IMR-90 (cell line): ENCODE measurements at regions not wholly inside any gene's neighbourhood (a gene's known extent, or its start where the extent isn't known, plus 50 kb on each side); places are given as distances from the start of the nearest gene placed in this dataset.

Source experiments
- ATAC-seq: fragments of 200-7000 bp; cut with Tn5 transposase; 2 replicates; pipeline ENCODE4 v1.9.1; 2020; ENCODE audit warnings: low read depth, mild to moderate bottlenecking, moderate library complexity
- BruUV-seq: library from RNA; stranded (reverse); fragments of 400-500 nt; replicated peaks from 2 replicates; lab custom pipeline; 2021; lab: Mats Ljungman, UMichigan
- CTCF ChIA-PET: fragments of 300-600 bp; formaldehyde crosslinking; extraction: SDS; loops from one replicate; lab custom pipeline; 2021; ENCODE audit warnings: antibody characterized with exemption; lab: Yijun Ruan, JAX
- POLR2A ChIA-PET: fragments of 300-600 bp; sonication (Branson Sonifier 250); formaldehyde crosslinking; loops from one replicate; lab custom pipeline; 2022; ENCODE audit warnings: antibody characterized with exemption; ENCODE audit not compliant: unreplicated experiment; lab: Charles Lee
- DNase-seq: peaks from one replicate; pipeline ENCODE4 v3.0.0; 2013
- H2AFZ ChIP-seq: replicated peaks from 2 replicates; pipeline ENCODE3; 2013; ENCODE audit warnings: low read length, mild to moderate bottlenecking; ENCODE audit not compliant: poor library complexity
- H2AK5ac ChIP-seq: 2 replicates; pipeline ENCODE4 v1.6.1; 2013; ENCODE audit warnings: low read depth, low read length, inconsistent platforms
- H2AK9ac ChIP-seq: replicated peaks from 2 replicates; pipeline ENCODE3; 2013; ENCODE audit warnings: mild to moderate bottlenecking, low read depth, low read length, moderate library complexity; ENCODE audit not compliant: poor library complexity
- H2BK120ac ChIP-seq: 2 replicates; pipeline ENCODE4 v1.6.1; 2013; ENCODE audit warnings: low read depth, low read length, inconsistent platforms
- H2BK15ac ChIP-seq: 3 replicates; pipeline ENCODE4 v1.6.1; 2013; ENCODE audit warnings: low read depth, low read length, inconsistent platforms
- H2BK20ac ChIP-seq: 2 replicates; pipeline ENCODE4 v1.6.1; 2013; ENCODE audit warnings: low read depth, mild to moderate bottlenecking, inconsistent platforms, low read length, moderate library complexity
- H2BK5ac ChIP-seq: 2 replicates; pipeline ENCODE4 v1.6.1; 2013; ENCODE audit warnings: mild to moderate bottlenecking, low read depth, low read length, inconsistent platforms; ENCODE audit not compliant: poor library complexity, severe bottlenecking
- H3K14ac ChIP-seq: replicated peaks from 2 replicates; pipeline ENCODE4 v1.6.1; 2013; ENCODE audit warnings: low read depth, low read length, inconsistent platforms
- H3K18ac ChIP-seq: 2 replicates; pipeline ENCODE4 v1.6.1; 2013; ENCODE audit warnings: low read depth, low read length, control low read depth
- H3K23ac ChIP-seq: 2 replicates; pipeline ENCODE4 v1.6.1; 2013; ENCODE audit warnings: low read depth, low read length, inconsistent platforms
- H3K27ac ChIP-seq: 2 replicates; pipeline ENCODE4 v1.5.1; 2013; ENCODE audit warnings: mild to moderate bottlenecking, control low read depth, low read length; ENCODE audit not compliant: insufficient read depth
- H3K27me3 ChIP-seq: 2 replicates; pipeline ENCODE4 v1.6.1; 2013; ENCODE audit warnings: low read length; ENCODE audit not compliant: control insufficient read depth, insufficient read depth
- H3K36me3 ChIP-seq: 2 replicates; pipeline ENCODE4 v1.6.1; 2013; ENCODE audit warnings: low read length, mixed read lengths; ENCODE audit not compliant: control insufficient read depth, insufficient read depth
- H3K4ac ChIP-seq: 2 replicates; pipeline ENCODE4 v1.6.1; 2013; ENCODE audit warnings: low read depth, low read length, inconsistent platforms
- H3K4me1 ChIP-seq: 2 replicates; pipeline ENCODE4 v1.6.1; 2013; ENCODE audit warnings: low read length, mixed read lengths; ENCODE audit not compliant: control insufficient read depth, insufficient read depth
- H3K4me2 ChIP-seq: 2 replicates; pipeline ENCODE4 v1.6.1; 2013; ENCODE audit warnings: low read depth, mild to moderate bottlenecking, control low read depth, low read length, moderate library complexity
- H3K4me3 ChIP-seq: 2 replicates; pipeline ENCODE4 v1.5.1; 2013; ENCODE audit warnings: low read depth, mild to moderate bottlenecking, control low read depth, low read length, moderate library complexity; ENCODE audit not compliant: insufficient read depth
- H3K56ac ChIP-seq: 2 replicates; pipeline ENCODE4 v1.6.1; 2013; ENCODE audit warnings: low read length, inconsistent platforms; ENCODE audit not compliant: insufficient read depth; ENCODE audit errors: extremely low read depth
- H3K79me1 ChIP-seq, 2 experiments: 2 replicates each; pipeline ENCODE4 v1.6.1; 2013; ENCODE audit warnings: low read length in 2 of 2, inconsistent platforms in 1 of 2, low read depth in 1 of 2
- H3K9ac ChIP-seq: 2 replicates; pipeline ENCODE4 v1.6.1; 2013; ENCODE audit warnings: low read depth, low read length, control low read depth
- H3K9me1 ChIP-seq: 2 replicates; pipeline ENCODE4 v1.6.1; 2013; ENCODE audit warnings: low read length, inconsistent platforms; ENCODE audit not compliant: insufficient read depth
- H3K9me3 ChIP-seq: 2 replicates; pipeline ENCODE4 v1.6.1; 2013; ENCODE audit warnings: low read length; ENCODE audit not compliant: control insufficient read depth, insufficient read depth
- H4K20me1 ChIP-seq: 2 replicates; pipeline ENCODE4 v1.6.1; 2013; ENCODE audit warnings: low read length, inconsistent platforms; ENCODE audit not compliant: insufficient read depth
- H4K5ac ChIP-seq: 2 replicates; pipeline ENCODE4 v1.6.1; 2013; ENCODE audit warnings: mild to moderate bottlenecking, low read depth, low read length, control low read depth
- H4K8ac ChIP-seq, 2 experiments: 2 replicates each; pipeline ENCODE4 v1.6.1; 2013; ENCODE audit warnings: low read depth in 2 of 2, low read length in 2 of 2, control low read depth in 1 of 2, inconsistent platforms in 1 of 2
- H4K91ac ChIP-seq: 2 replicates; pipeline ENCODE4 v1.6.1; 2013; ENCODE audit warnings: low read depth, low read length, inconsistent platforms; ENCODE audit not compliant: insufficient read depth
- BHLHE40 ChIP-seq: fragments of 150-350 bp; IDR thresholded peaks from 2 replicates; pipeline ENCODE4 v1.6.1; 2016; ENCODE audit warnings: mild to moderate bottlenecking, low read depth, low read length
- CEBPB ChIP-seq: IDR thresholded peaks from 2 replicates; pipeline ENCODE4 v1.6.1; 2012; ENCODE audit warnings: low read depth, low read length, improper control_type of control experiment
- CHD1 ChIP-seq: IDR thresholded peaks from 2 replicates; pipeline ENCODE4 v1.6.1; 2012; ENCODE audit warnings: low read depth, low read length, improper control_type of control experiment
- MAFK ChIP-seq: IDR thresholded peaks from 2 replicates; pipeline ENCODE4 v1.6.1; 2012; ENCODE audit warnings: low read depth, low read length, improper control_type of control experiment
- MAZ ChIP-seq: IDR thresholded peaks from 2 replicates; pipeline ENCODE4 v1.6.1; 2012; ENCODE audit warnings: low read depth, mild to moderate bottlenecking, low read length, improper control_type of control experiment, moderate library complexity, borderline replicate concordance
- MXI1 ChIP-seq: IDR thresholded peaks from 2 replicates; pipeline ENCODE4 v1.6.1; 2012; ENCODE audit warnings: low read depth, mild to moderate bottlenecking, low read length, moderate library complexity, borderline replicate concordance
- POLR2A ChIP-seq: IDR thresholded peaks from 2 replicates; pipeline ENCODE4 v1.6.1; 2012; ENCODE audit warnings: mild to moderate bottlenecking, low read depth, low read length
- RCOR1 ChIP-seq: IDR thresholded peaks from 2 replicates; pipeline ENCODE4 v1.6.1; 2012; ENCODE audit warnings: mild to moderate bottlenecking, low read length, improper control_type of control experiment; ENCODE audit not compliant: insufficient replicate concordance
- RFX5 ChIP-seq: IDR thresholded peaks from 2 replicates; pipeline ENCODE4 v1.8.0; 2012; ENCODE audit warnings: low read depth, mild to moderate bottlenecking, low read length, moderate library complexity
- SMC3 ChIP-seq: fragments of 150-350 bp; IDR thresholded peaks from 2 replicates; pipeline ENCODE4 v1.6.1; 2016; ENCODE audit warnings: low read depth, mild to moderate bottlenecking, antibody characterized with exemption, low read length, moderate library complexity
- WGBS, 2 experiments: methylation state at CpG; one replicate each; pipeline versions ENCODE4 v1.1.5 to v1.1.7; 2013; ENCODE audit warnings: missing lambda C conversion rate in 2 of 2; ENCODE audit not compliant: insufficient read length in 1 of 2; ENCODE audit errors: extremely low coverage in 2 of 2; 5-methylcytosine and 5-hydroxymethylcytosine counted together
- dilution Hi-C: fragments of 300-500 bp; cut with HindIII; formaldehyde crosslinking; loops from one replicate; pipeline ENCODE4 v1.14.3; 2018; ENCODE audit warnings: low sequenced_read_pairs; ENCODE audit not compliant: unreplicated experiment
- in situ Hi-C: fragments of 300-500 bp; cut with MboI; formaldehyde crosslinking; loops from 3 replicates; pipeline ENCODE4 v1.14.3; 2019; ENCODE audit warnings: low sequenced_read_pairs, inconsistent platforms, mixed read lengths
- intact Hi-C: fragments of 100-400 bp; cut with micrococcal nuclease; formaldehyde crosslinking; loops from 2 replicates; pipeline ENCODE4 v1.10.0; 2022
- TF ChIP-seq, protein P1 (sequence below): fragments of 150-350 bp; IDR thresholded peaks from 2 replicates; pipeline ENCODE4 v1.6.1; 2016; ENCODE audit warnings: low read depth, mild to moderate bottlenecking, low read length, moderate library complexity, borderline replicate concordance
- TF ChIP-seq, protein P2 (sequence below): fragments of 150-350 bp; IDR thresholded peaks from 2 replicates; pipeline ENCODE4 v1.6.1; 2017; ENCODE audit warnings: mild to moderate bottlenecking, antibody characterized with exemption, low read length, low read depth
- TF ChIP-seq, protein P3 (sequence below): conservative IDR thresholded peaks from 2 replicates; pipeline ENCODE4 v1.5.1; 2012; ENCODE audit warnings: mild to moderate bottlenecking, low read depth, low read length, improper control_type of control experiment

GRCh38 chr1:200288226-200288625, 121.6 kb downstream of the ZNF281 start:
- Histone ChIP-seq H4K5ac (no peak overlapping the region), H3K9me3 (no peaks in the 10 kb centered on the region), H3K14ac (no peak overlapping the region), H3K4me1 (no peaks in the 10 kb centered on the region; the same call in 1 of the 2 replicates), H3K36me3 (no peaks in the 10 kb centered on the region), H4K8ac (no peak overlapping the region), H3K23ac (no peak overlapping the region), H4K20me1 (no peaks in the 10 kb centered on the region), H3K9me1 (no peaks in the 10 kb centered on the region), H2BK120ac (no peak overlapping the region), H2BK15ac (no peak overlapping the region), H3K27me3 (no peaks in the 10 kb centered on the region), H3K79me1 (no peaks in the 10 kb centered on the region), H3K4ac (no peak overlapping the region), H3K56ac (no peak overlapping the region), H2AFZ (no peak overlapping the region), H2BK20ac (no peak overlapping the region), H3K9ac (no peak overlapping the region), H2AK5ac (no peak overlapping the region), H3K18ac (no peak overlapping the region), H3K4me2 (no peak overlapping the region), H3K27ac (no peak overlapping the region), H2AK9ac (no peak overlapping the region), H4K91ac (no peak overlapping the region), H2BK5ac (no peak overlapping the region), H3K4me3 (no peak overlapping the region)
- ATAC-seq: no peak
- dilution Hi-C loops (no loop called here), in situ Hi-C loops (no loop called here), intact Hi-C loops (no loop called here)
- TF ChIP-seq CEBPB (no peak), SMC3 (no peak), CHD1 (no peak), MAZ (no peak), MAFK (no peak), BHLHE40 (no peak), POLR2A (no peak), MXI1 (no peak), RFX5 (no peak), RCOR1 (no peak)
- TF ChIP-seq, protein P1, sequence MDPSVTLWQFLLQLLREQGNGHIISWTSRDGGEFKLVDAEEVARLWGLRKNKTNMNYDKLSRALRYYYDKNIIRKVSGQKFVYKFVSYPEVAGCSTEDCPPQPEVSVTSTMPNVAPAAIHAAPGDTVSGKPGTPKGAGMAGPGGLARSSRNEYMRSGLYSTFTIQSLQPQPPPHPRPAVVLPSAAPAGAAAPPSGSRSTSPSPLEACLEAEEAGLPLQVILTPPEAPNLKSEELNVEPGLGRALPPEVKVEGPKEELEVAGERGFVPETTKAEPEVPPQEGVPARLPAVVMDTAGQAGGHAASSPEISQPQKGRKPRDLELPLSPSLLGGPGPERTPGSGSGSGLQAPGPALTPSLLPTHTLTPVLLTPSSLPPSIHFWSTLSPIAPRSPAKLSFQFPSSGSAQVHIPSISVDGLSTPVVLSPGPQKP: no peak
- TF ChIP-seq, protein P2, sequence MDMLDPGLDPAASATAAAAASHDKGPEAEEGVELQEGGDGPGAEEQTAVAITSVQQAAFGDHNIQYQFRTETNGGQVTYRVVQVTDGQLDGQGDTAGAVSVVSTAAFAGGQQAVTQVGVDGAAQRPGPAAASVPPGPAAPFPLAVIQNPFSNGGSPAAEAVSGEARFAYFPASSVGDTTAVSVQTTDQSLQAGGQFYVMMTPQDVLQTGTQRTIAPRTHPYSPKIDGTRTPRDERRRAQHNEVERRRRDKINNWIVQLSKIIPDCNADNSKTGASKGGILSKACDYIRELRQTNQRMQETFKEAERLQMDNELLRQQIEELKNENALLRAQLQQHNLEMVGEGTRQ: no peak
- TF ChIP-seq, protein P3, sequence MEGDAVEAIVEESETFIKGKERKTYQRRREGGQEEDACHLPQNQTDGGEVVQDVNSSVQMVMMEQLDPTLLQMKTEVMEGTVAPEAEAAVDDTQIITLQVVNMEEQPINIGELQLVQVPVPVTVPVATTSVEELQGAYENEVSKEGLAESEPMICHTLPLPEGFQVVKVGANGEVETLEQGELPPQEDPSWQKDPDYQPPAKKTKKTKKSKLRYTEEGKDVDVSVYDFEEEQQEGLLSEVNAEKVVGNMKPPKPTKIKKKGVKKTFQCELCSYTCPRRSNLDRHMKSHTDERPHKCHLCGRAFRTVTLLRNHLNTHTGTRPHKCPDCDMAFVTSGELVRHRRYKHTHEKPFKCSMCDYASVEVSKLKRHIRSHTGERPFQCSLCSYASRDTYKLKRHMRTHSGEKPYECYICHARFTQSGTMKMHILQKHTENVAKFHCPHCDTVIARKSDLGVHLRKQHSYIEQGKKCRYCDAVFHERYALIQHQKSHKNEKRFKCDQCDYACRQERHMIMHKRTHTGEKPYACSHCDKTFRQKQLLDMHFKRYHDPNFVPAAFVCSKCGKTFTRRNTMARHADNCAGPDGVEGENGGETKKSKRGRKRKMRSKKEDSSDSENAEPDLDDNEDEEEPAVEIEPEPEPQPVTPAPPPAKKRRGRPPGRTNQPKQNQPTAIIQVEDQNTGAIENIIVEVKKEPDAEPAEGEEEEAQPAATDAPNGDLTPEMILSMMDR: no peak
- BruUV-seq: no TSS peak
- no CpG with 5 or more reads among the region's 5 CpGs for WGBS, 2 experiments
- ChIA-PET POLR2A (no interaction called here), CTCF (no interaction called here)
- no peak for DNase-seq
